A172 (cell line): ENCODE measurements at regions not wholly inside any gene's neighbourhood (a gene's known extent, or its start where the extent isn't known, plus 50 kb on each side); places are given as distances from the start of the nearest gene placed in this dataset.
"Not testable (repeated sequence)": the region's sequence is repeated elsewhere in the genome, so short reads cannot be mapped to it uniquely, and the experiment has no call there.

Source experiments
- DNase-seq: peaks from one replicate; pipeline ENCODE4 v3.0.0-alpha.2; 2015; ENCODE audit warnings: low spot score

DNA sequence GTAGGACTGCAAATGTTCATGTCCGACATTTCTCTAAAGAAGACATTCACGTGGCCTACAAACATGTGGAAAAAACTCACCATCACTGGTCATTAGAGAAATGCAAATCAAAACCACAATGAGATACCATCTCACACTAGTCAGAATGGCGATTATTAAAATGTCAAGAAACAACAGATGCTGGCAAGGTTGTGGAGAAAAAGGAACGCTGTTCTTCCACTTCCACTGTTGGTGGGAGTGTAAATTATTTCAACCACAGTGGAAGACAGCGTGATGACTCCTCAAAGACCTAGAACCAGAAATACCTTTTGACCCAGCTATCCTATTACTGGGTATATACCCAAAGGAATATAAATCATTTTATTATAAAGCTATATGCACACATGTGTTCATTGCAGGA is 253.9 kb upstream of the UBASH3B start:
- DNase-seq = not testable (repeated sequence)

DNA sequence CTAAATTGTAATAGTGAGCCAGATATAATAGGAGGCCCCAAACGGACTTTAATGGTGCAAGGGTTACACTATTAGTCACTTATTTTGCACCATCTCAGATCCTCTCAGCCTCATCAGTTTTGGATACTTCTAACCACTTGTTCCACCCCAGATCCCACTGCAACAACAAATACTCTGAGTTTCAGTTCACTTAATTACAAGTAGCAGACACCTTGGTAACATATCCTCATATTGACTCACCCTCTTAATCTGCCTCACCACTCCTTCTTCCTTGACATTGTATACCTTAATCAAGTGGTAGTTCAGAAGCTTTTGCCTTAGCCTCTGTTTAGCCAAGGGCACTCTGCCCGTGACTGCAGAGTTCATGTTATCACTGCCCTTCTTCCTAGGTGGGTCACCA is 256.1 kb upstream of the UBASH3B start:
- no peak for DNase-seq

DNA sequence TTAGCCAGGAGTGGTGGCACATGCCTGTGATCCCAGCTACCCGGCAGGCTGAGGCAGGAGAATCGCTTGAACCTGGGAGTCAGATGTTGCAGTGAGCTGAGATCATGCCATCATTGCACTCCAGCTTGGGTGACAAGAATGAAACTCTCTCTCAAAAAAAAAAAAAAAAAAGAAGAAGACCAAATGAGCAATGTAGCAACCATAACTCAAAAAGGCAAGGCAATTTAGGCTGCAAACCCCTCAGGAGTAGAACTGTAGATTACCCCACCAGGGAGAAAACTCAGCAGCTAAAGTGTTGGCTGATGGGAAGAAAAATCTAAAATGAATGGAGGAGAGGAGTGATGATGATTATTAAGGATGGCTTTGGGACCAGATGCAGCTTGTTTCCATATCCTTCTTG is 256.7 kb upstream of the UBASH3B start:
- no peak for DNase-seq

DNA sequence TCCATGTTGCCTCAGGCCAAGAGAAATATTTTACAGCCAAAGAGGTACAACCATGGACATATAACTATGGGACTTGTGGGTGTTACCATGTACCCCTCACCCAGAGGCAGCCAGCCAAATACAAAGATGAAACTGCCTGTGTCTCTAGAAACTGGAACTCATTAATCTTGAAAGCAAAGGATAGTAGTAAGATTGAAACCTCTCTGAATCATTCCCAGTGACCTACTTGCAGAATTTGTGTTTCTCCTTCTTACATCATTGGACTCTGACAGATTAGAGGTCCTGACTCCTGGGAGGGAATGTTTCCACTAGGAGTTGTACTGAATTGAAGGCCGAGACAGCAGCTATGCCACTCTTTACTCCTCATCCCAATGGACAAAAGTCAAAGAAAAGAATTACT is 257.4 kb upstream of the UBASH3B start:
- DNase-seq = no peak

DNA sequence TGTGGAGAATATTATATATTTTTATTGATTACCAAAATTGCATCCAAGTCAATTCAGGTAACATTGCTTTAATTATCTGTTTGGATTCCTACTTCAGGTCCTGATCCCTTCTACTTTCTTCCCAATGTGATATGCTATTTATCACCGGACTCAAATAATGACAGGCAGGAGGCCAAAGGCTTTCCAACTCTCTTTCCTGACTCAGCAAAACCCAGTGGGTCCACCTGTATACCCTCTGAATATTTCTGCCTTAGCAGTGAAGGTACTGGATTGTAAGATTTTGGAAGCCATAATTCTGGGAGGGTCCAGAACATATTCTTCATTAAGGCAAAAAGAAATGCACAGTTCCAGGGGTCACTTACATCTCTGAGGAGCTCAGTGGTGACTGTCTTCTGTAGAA is 260.2 kb upstream of the UBASH3B start:
- DNase-seq = no peak

DNA sequence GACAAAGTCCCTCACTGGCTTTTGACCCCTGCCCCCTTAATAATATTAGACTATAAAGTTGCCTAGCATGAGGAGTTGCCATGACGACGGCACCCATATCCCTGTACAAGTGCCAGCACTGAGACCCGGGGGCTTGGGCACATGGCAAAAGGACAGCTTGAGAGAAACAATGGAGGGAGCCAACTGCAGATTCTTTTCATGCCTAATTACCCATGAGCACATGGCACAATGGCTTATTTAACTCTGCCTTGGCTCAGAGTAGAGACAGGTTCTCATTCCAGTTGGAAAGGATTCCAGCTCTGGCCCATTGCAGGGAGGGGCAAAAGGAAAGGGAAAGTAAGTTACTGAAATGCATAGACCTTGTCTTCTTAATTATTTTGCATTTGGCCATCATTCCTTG is 261.2 kb upstream of the UBASH3B start:
- no peak for DNase-seq

DNA sequence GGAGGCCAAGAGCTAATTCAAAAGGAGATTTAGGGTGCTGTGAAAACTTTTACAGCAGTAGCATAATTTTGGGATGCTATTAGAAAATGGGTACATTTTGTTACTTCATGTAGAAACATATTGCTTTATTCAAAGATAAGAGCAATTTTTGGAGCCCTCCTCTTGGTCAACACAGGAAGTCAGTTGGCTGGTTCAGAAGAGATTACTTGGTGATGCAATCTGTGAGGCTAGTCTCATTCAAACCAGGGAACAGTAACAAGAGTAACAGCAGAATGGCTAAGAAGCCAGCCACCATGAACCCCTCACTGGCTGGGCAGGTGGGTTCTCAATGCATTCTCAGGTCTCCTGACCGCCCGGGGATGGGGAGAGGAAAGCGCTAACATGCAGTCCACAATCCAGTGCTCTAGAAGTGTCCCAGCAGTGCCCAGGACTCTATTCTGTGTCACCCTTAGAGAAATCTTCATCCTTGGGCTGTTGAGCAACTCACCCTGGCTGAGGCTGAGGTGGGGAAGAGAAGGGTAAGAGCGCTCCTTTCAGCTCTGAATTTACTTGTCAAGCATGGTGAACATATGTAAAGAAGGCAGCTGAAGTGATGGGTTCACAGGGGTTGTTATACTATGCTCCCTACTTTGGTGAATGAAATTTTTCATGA is 262.2 kb upstream of the UBASH3B start:
- no peak for DNase-seq

DNA sequence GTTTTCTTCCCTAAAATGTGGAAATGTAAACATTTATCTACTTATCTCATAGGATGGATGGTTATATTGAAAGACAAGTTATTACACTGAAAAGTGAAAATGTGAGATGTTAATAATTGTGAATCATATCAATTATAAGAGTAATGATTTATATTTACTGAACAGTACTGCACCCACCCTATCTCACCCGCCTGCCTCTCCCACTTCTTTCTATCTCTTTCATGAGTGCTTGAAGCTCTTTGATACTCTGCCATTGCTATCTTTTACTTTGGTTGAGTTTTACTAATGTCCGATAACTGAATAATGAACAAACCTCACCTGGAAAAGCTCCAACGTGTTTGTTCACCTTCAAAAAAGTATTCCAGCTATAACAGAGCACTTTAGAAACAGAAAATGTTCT is 263.0 kb upstream of the UBASH3B start:
- DNase-seq = no peak

DNA sequence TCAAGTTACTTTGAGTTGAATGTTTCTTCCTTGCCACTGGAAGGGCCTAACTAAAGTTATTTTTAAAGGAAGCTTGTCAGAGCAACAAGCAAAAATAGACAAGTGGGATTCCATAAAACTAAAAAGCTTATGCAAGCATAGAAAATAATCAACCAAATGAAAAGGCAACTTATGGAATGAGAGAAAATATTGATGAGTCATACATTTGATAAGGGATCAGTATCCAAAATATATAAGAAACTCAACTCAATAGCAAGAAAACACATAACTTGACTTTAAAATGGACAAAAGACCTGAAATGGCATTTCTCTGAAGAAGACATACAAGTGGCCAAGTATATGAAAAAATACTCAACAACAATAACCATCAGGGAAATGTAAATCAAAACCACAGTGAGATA is 264.5 kb upstream of the UBASH3B start:
- DNase-seq = no peak

DNA sequence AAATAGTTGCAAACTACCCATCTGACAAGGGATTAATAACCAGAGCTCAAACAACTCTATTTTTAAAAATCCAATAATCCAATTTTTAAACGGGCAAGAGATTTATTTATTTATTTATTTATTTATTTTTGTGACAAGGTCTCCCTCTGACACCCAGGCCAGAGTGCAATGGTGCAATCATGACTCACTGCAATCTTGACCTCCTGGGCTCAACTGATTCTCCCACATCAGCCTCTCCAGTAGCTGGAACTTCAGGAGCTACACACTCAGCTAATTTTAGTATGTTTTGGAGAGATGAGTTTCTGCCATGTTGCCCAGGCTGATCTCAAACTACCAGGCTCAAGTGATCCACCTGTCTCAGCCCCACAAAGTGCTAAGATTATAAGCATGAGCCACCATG is 267.2 kb upstream of the BLID start:
- no peak for DNase-seq

DNA sequence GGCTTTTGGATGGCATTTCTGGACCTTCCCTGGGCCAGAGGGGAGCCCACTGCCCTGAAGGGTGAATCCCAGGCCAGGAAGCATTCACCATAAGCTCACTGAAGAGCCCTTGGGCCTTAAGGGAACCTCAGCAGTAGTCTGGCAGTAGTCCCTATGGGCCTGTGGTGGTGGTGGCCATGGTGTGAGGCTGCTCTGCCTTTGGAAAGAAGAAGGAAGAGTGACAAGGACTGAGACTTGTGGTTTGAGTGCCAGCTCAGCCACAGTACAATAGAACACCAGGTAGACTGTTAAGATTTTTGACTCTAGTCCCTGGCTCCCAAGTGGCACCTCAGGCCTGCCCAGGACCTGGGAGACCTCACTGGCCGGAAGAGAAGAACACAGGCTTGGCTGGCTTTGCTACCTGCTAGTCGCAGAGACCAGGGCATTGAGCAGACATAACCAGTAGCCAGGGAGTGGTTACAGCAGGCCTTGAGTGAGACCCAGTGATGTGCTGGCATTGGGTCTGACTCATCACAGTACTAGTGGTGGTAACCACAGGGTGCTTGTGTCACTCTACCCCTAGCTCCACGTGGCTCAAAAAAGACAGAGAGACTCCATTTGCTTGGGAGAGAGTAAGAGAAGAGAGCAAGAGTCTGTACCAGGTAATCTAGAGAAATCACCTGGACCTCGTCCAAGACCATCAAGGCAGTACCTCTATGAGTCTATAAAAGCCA is 259.8 kb upstream of the BLID start:
- peak; percentile 27 for DNase-seq

DNA sequence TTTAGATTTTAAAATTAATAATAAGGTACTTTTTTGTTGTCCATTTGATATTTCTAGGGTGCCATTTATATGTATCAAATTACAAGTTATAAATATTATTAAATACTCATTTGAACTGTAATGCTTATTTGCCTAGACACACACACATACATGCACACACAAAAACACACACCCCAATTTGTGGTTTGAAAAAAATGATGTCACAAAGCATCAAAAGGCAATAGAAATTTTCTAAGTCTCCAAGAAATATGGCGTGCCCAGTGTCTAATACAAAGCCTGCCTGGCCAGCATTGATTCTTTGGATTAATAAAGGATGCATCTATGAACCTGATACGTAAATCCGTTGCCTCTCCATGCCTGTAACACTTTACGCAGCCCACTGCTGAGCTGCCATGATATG is 252.8 kb upstream of the BLID start:
- no peak for DNase-seq

DNA sequence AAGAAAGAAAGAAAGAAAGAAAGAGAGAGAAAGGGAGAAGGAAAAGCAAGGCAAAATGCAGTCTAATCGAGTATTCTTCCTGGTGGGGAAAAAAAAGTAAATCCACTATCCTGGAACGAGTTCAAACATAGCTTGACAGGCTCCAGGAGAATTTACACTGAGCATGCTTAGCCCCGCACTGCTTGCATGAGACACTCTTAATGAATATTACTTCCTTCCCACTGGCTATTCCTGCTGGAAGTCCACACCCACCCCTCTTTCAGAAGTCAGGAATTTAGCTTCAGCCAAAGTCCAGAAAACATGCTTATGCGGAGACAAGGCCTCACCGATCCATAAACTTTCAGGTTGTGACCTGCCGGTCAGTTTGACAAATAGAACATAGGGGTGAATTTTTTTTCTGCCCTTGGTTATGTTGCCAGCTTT is 251.8 kb upstream of the BLID start:
- no peak for DNase-seq

DNA sequence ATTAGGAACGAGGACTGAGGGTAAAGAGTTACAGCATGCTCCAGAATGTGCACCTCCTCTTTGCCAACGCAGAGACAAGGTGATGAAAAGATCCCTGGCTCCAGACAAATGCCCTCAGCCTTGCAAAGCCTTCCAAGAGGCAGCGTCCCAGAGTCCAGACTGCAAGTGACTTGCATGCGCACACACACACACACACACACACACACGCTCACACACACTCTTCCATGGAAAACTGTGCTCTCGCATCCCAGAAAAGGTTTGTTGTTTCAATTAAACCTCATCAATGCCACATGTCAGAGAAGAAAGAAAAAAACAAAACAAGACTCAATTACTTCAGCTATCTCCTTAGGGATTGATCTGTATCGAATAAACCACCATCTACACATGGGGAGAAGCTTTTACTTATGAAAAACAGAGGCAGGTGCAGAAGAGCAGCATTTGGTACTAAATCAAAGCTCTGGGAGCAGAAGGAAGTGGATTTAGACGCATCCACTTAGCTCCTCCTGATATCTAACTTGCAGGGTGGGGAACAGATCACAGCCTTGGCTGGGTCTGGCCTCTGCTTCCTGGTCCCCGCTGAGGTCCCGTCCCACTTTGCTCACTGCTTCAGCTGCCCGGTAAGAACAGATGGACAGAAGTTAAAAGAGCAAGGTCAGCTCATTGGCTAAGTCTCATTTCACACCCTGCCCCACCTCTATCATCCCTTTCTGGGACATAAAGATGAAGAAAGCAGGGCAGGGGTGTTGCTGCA is 249.8 kb upstream of the BLID start:
- no peak for DNase-seq

DNA sequence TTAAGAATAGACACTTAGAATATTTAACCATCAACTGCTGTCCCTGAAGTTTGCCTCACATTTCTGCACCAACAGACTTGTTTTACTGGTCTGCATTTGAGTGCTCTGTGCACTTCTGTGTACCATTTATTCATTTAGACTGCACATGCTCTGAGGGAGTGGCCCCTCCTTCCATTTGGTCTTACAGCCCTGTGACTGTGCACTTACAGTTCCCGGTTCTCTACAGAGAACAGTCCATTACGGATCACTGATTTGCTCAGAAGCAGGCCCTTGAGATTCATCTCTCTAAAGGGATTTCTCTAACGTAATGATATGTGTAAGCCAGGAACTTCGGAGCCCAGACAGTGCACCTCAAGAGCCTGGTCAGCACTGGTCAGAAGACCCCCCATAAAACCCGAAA is 247.3 kb upstream of the BLID start:
- no peak for DNase-seq

DNA sequence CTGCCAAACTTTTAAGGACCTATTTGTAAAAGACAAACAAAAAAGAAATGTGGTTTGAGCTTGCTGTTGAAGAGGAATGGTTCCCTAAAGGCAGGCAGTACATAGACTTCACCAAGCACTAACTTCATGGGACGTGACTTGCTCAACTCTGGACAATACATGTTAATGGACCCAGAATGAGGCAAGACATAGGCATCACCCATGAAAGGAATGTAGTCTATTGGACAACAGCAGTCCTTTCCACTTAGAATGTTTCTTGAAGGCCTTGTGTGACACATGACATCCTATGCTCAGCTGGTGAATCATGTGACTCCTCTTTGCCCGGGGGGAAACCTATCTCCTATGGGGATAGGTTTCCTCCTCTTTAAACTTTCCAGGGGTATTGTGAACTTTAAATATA is 246.4 kb upstream of the BLID start:
- DNase-seq = no peak

DNA sequence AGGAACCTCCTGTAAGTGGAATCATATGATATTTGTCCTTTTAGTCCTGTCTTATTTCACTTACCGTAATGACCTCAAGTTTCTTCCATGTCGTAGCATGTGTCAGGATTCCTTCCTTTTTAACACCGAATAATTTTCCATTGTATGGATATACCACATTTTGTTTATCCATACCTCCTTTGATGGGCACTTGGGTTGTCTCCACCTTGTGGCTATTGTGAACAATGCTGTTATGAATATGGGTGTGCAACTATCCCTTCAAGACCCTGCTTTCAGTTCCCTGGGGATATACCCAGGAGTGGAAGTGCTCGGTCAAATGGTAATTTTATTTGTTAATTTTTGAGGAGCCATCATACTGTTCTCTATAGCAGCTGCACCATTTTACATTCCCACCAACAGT is 244.9 kb upstream of the BLID start:
- no peak for DNase-seq

DNA sequence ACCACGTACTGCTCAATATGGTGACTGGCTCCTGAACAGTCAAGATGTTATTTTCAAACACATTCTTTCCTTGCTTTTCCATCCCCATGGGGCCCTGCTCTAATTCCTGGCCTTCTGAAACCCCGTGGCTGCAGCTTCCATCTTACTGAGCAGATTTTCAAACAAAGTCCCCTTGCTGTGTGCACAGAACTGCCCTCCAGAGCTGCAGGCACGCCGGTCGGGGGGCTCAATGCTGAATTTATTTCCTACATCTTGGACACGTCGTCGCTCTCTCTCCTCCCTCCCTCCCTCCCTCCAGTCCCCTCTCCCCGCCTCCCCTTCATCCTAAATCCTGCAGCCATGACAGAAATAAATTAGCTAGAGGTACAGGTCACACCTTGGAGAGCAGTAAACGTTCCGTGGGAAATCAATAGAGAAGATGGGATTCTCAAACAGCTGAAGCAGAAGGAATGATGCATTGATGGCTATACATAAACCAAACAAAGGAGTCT is 243.1 kb upstream of the BLID start:
- no peak for DNase-seq

DNA sequence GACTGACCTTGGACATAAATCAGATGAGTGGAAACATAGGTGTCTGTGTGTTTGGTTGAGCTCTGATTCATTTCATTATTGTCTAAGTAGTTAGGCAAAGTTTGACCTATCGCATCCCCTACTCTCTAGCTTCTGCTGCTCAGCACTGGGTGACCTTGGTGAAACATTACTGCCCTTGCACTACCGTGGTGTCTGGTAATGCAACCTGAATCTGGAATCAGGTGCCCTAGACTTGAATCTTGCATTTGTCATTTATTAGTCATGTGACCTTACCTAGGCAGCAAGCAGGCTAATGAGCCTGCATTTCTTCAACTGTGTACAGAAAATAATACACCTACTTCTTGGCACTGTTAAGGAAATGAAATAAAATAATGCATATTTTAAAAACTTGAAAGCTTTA is 242.3 kb upstream of the BLID start:
- no peak for DNase-seq

DNA sequence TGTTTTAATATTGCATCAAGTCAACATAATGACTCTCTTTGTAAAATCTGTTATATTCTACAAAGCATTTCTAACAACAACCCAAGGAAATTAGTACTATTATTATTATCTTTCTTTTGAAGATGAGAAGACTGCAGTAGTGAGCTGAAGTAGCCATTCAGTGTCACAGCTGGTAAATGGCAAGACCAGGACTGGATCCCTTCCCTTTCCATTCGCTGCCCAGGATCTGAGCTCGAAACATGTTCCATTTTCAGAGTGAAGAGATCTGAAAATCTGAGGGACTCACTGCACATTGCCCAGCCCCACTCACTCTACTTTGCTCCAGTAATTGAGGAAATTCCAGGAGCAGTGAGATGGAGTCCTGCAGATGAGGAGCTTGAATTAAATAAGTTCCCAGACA is 240.0 kb upstream of the BLID start:
- DNase-seq = no peak

DNA sequence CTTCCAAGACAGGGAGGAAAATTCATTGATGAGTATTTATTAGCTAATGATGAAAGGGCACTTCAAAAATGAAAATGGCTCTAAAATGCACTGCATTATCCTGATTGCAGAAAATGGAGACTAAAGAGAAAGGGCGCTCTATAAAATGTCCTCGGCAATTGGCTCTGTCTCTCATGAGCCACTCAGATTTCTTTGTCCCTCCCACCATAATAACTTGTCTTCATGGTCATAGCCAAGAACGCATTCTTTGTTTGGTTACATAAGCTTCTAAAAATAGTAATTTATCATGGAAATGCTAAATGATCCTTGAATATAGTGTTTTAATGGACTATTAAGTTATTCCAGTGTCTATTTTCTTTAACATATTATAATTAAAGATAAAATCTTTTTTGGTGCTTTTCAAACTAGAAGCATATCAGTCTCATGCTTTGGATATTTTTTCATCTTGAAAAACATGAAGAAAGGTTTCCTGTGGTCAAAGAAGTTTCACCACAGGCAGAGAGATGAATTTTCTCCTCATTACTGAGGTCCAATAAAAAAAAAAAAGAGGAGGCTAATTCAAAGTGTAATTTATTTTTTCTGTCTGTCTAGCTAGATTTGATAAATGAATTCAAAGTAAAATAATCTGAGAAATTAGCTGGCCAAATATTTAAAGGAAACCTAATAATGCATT is 238.1 kb upstream of the BLID start:
- DNase-seq = no peak

DNA sequence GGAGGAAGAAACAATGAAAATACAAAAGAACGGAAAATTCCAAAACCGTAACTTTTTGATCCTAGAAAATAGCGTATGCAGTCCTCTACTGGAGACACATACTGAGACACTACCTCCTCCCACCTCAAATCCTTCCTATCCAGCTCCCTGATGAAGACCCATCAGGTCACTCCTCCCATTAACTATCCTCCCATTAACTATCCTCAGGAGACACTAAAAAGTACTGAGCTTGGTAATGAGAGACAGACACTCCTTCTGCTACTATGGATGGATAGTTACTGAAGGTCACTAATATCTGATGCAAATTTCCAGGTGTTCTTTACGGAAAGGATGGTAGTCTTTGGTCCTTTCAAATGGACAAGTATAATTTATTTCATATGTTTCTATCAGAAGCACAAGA is 237.5 kb upstream of the BLID start:
- no peak for DNase-seq
